H9 (cell line): ENCODE measurements at regions not wholly inside any gene's neighbourhood (a gene's known extent, or its start where the extent isn't known, plus 50 kb on each side); places are given as distances from the start of the nearest gene placed in this dataset.

Source experiments
- DNase-seq: peaks from one replicate; pipeline ENCODE4 v3.0.0-alpha.2; 2017
- H2AFZ ChIP-seq: one replicate; pipeline ENCODE4 v1.6.1; 2013; ENCODE audit warnings: mild to moderate bottlenecking, low read length, control low read depth, moderate library complexity
- H2AK5ac ChIP-seq: 2 replicates; pipeline ENCODE4 v1.6.1; 2013; ENCODE audit warnings: low read length, control low read depth, mixed read lengths; ENCODE audit not compliant: insufficient read length
- H2BK120ac ChIP-seq: one replicate; pipeline ENCODE4 v1.6.1; 2013; ENCODE audit warnings: low read depth, mild to moderate bottlenecking, low read length, control low read depth, inconsistent platforms; ENCODE audit not compliant: poor library complexity, severe bottlenecking
- H2BK12ac ChIP-seq: 2 replicates; pipeline ENCODE4 v1.6.1; 2013; ENCODE audit warnings: low read length, control low read depth, mixed read lengths, low read depth; ENCODE audit not compliant: insufficient read length
- H2BK15ac ChIP-seq: 2 replicates; pipeline ENCODE4 v1.6.1; 2013; ENCODE audit warnings: low read depth, low read length, control low read depth
- H2BK20ac ChIP-seq: one replicate; pipeline ENCODE4 v1.6.1; 2013; ENCODE audit warnings: low read depth, mild to moderate bottlenecking, low read length, control low read depth, inconsistent platforms; ENCODE audit not compliant: poor library complexity, severe bottlenecking
- H2BK5ac ChIP-seq: 2 replicates; pipeline ENCODE4 v1.6.1; 2013; ENCODE audit warnings: low read length, control low read depth, mixed read lengths; ENCODE audit not compliant: insufficient read length
- H3K14ac ChIP-seq: 2 replicates; pipeline ENCODE4 v1.6.1; 2013; ENCODE audit warnings: low read length, control low read depth; ENCODE audit not compliant: insufficient read depth
- H3K18ac ChIP-seq: 2 replicates; pipeline ENCODE4 v1.6.1; 2013; ENCODE audit warnings: low read depth, mild to moderate bottlenecking, mixed read lengths, low read length, control low read depth; ENCODE audit not compliant: insufficient read length
- H3K23ac ChIP-seq: 2 replicates; pipeline ENCODE4 v1.6.1; 2013; ENCODE audit warnings: low read length, control low read depth, mixed read lengths, low read depth; ENCODE audit not compliant: insufficient read length
- H3K23me2 ChIP-seq: 2 replicates; pipeline ENCODE4 v1.6.1; 2013; ENCODE audit warnings: low read depth, mild to moderate bottlenecking, mixed read lengths, low read length, control low read depth; ENCODE audit not compliant: insufficient read length, poor library complexity, severe bottlenecking
- H3K27ac ChIP-seq: 2 replicates; pipeline ENCODE4 v1.5.1; 2013; ENCODE audit warnings: low read length, control low read depth, mixed read lengths, low read depth; ENCODE audit not compliant: insufficient read length
- H3K27me3 ChIP-seq: 2 replicates; pipeline ENCODE4 v1.6.1; 2013; ENCODE audit warnings: low read length, control low read depth, inconsistent platforms; ENCODE audit not compliant: insufficient read depth
- H3K4ac ChIP-seq: 2 replicates; pipeline ENCODE4 v1.6.1; 2013; ENCODE audit warnings: low read depth, mild to moderate bottlenecking, control low read depth, inconsistent platforms, low read length, moderate library complexity
- H3K4me1 ChIP-seq: 2 replicates; pipeline ENCODE4 v1.6.1; 2013; ENCODE audit warnings: low read length, control low read depth, inconsistent platforms; ENCODE audit not compliant: insufficient read depth
- H3K4me2 ChIP-seq: 2 replicates; pipeline ENCODE4 v1.6.1; 2013; ENCODE audit warnings: low read length, control low read depth, mixed read lengths; ENCODE audit not compliant: insufficient read length, insufficient read depth
- H3K56ac ChIP-seq: 2 replicates; pipeline ENCODE4 v1.6.1; 2013; ENCODE audit warnings: low read depth, mild to moderate bottlenecking, mixed read lengths, low read length, control low read depth; ENCODE audit not compliant: insufficient read length
- H3K79me1 ChIP-seq: 2 replicates; pipeline ENCODE4 v1.6.1; 2013; ENCODE audit warnings: low read depth, mild to moderate bottlenecking, moderate library complexity, low read length, control low read depth, inconsistent platforms; ENCODE audit not compliant: insufficient read depth, poor library complexity, severe bottlenecking
- H3K79me2 ChIP-seq: 2 replicates; pipeline ENCODE4 v1.6.1; 2013; ENCODE audit warnings: low read length, control low read depth, inconsistent platforms; ENCODE audit not compliant: insufficient read depth
- H3K9ac ChIP-seq: 2 replicates; pipeline ENCODE4 v1.6.1; 2013; ENCODE audit warnings: low read length, control low read depth, mixed read lengths; ENCODE audit not compliant: insufficient read length; ENCODE audit errors: extremely low read depth
- H3K9me3 ChIP-seq: one replicate; pipeline ENCODE4 v1.6.1; 2013; ENCODE audit warnings: low read depth, low read length, inconsistent platforms; ENCODE audit not compliant: control insufficient read depth
- H3T11ph ChIP-seq: one replicate; pipeline ENCODE4 v1.6.1; 2013; ENCODE audit warnings: mild to moderate bottlenecking, low read length, control low read depth, inconsistent platforms
- H4K20me1 ChIP-seq: one replicate; pipeline ENCODE4 v1.6.1; 2013; ENCODE audit not compliant: control insufficient read depth, insufficient read length, insufficient read depth
- H4K5ac ChIP-seq: 2 replicates; pipeline ENCODE4 v1.6.1; 2013; ENCODE audit warnings: low read depth, mild to moderate bottlenecking, mixed read lengths, low read length, control low read depth; ENCODE audit not compliant: insufficient read length
- H4K8ac ChIP-seq: replicated peaks from 2 replicates; pipeline ENCODE4 v1.6.1; 2013; ENCODE audit warnings: low read length, control low read depth, mixed read lengths, low read depth; ENCODE audit not compliant: insufficient read length
- H4K91ac ChIP-seq: 2 replicates; pipeline ENCODE4 v1.6.1; 2013; ENCODE audit warnings: low read depth, mild to moderate bottlenecking, moderate library complexity, mixed read lengths, low read length, control low read depth; ENCODE audit not compliant: insufficient read length
- H3K27ac Mint-ChIP-seq, 3 experiments: 2 replicates in 2 of 3; 3 replicates in 1 of 3; pipeline ENCODE4 v1.8.0; 2020 to 2021; ENCODE audit warnings: mixed read lengths in 3 of 3, mild to moderate bottlenecking in 1 of 3, moderate library complexity in 1 of 3
- H3K27me3 Mint-ChIP-seq: 2 replicates; pipeline ENCODE4 v1.8.0; 2021; ENCODE audit warnings: low read depth, mild to moderate bottlenecking, moderate library complexity, mixed read lengths
- H3K36me3 Mint-ChIP-seq, 3 experiments: 2 replicates in 2 of 3; 3 replicates in 1 of 3; pipeline ENCODE4 v1.8.0; 2020 to 2021; ENCODE audit warnings: low read depth in 3 of 3, mixed read lengths in 3 of 3; ENCODE audit not compliant: insufficient read depth in 1 of 3
- H3K4me1 Mint-ChIP-seq, 2 experiments: 2 replicates each; pipeline ENCODE4 v1.8.0; 2020; ENCODE audit warnings: mixed read lengths in 2 of 2
- H3K4me3 Mint-ChIP-seq, 2 experiments: 2 replicates in 1 of 2; 3 replicates in 1 of 2; pipeline ENCODE4 v1.8.0; 2020 to 2021; ENCODE audit warnings: mild to moderate bottlenecking in 2 of 2, mixed read lengths in 2 of 2, moderate library complexity in 1 of 2
- H3K9me3 Mint-ChIP-seq, 2 experiments: 2 replicates in 1 of 2; 3 replicates in 1 of 2; pipeline ENCODE4 v1.8.0; 2020; ENCODE audit warnings: mild to moderate bottlenecking in 2 of 2, mixed read lengths in 2 of 2, moderate library complexity in 1 of 2
- WGBS: extraction: QIAGEN DNeasy Blood & Tissue Kit; methylation state at CpG from one replicate; pipeline ENCODE4 v1.1.7; 2013; ENCODE audit warnings: missing lambda C conversion rate, low lambda C conversion rate, mixed read lengths; ENCODE audit not compliant: insufficient read length; ENCODE audit errors: extremely low coverage; 5-methylcytosine and 5-hydroxymethylcytosine counted together
- TF ChIP-seq, protein P1 (sequence below): fragments of 200-600 bp; sonication (generic); conservative IDR thresholded peaks from 3 replicates; pipeline ENCODE4 v1.8.0; 2021; ENCODE audit warnings: antibody characterized with exemption, mild to moderate bottlenecking

GRCh38 chr11:35056391-35057093 is 82.4 kb upstream of the CD44 start:
- Histone ChIP-seq H3K4me1 (no peaks in the 10 kb centered on the region), H2BK20ac (no peak overlapping the region), H3K23ac (no peak overlapping the region), H2AK5ac (no peak overlapping the region), H3K14ac (no peak overlapping the region), H4K20me1 (no peaks in the 10 kb centered on the region), H2BK12ac (no peak overlapping the region), H4K8ac (no peak overlapping the region), H3K9me3 (no peaks in the 10 kb centered on the region), H4K5ac (no peak overlapping the region), H3K27ac (no peak overlapping the region), H3K4ac (no peak overlapping the region), H4K91ac (no peak overlapping the region), H3K18ac (no peak overlapping the region), H3K56ac (no peak overlapping the region), H3K9ac (no peak overlapping the region), H3K4me2 (no peak overlapping the region), H3T11ph (no peak overlapping the region), H2BK15ac (no peak overlapping the region), H3K79me2 (no peaks in the 10 kb centered on the region), H2BK5ac (no peak overlapping the region), H3K23me2 (no peaks in the 10 kb centered on the region), H3K27me3 (no peaks in the 10 kb centered on the region), H3K79me1 (no peaks in the 10 kb centered on the region), H2BK120ac (no peak overlapping the region), H2AFZ (no peak overlapping the region)
- peaks cover 5 to 10% of the 10 kb centered on the region in 2 experiments; a peak in 2 of 4 replicates for H3K4me1 Mint-ChIP-seq
- no peak overlapping the region for H3K27ac Mint-ChIP-seq
- no peak overlapping the region for H3K4me3 Mint-ChIP-seq
- H3K9me3 Mint-ChIP-seq, result no peaks in the 10 kb centered on the region; a peak in 1 of 5 replicates
- WGBS, result no CpG with 5 or more reads among the region's 1 CpG
- TF ChIP-seq, protein P1, sequence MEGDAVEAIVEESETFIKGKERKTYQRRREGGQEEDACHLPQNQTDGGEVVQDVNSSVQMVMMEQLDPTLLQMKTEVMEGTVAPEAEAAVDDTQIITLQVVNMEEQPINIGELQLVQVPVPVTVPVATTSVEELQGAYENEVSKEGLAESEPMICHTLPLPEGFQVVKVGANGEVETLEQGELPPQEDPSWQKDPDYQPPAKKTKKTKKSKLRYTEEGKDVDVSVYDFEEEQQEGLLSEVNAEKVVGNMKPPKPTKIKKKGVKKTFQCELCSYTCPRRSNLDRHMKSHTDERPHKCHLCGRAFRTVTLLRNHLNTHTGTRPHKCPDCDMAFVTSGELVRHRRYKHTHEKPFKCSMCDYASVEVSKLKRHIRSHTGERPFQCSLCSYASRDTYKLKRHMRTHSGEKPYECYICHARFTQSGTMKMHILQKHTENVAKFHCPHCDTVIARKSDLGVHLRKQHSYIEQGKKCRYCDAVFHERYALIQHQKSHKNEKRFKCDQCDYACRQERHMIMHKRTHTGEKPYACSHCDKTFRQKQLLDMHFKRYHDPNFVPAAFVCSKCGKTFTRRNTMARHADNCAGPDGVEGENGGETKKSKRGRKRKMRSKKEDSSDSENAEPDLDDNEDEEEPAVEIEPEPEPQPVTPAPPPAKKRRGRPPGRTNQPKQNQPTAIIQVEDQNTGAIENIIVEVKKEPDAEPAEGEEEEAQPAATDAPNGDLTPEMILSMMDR, result no peak; the same call in 2 of the 3 replicates
- no peak for DNase-seq
- H3K27me3 Mint-ChIP-seq, result no peaks in the 10 kb centered on the region; the same call in 1 of the 2 replicates
- no peaks in the 10 kb centered on the region for H3K36me3 Mint-ChIP-seq
